ENCODE measurements at regions not wholly inside any gene's neighbourhood (a gene's known extent, or its start where the extent isn't known, plus 50 kb on each side); places are given as distances from the start of the nearest gene placed in this dataset.

- TF ChIP-seq, protein P1, sequence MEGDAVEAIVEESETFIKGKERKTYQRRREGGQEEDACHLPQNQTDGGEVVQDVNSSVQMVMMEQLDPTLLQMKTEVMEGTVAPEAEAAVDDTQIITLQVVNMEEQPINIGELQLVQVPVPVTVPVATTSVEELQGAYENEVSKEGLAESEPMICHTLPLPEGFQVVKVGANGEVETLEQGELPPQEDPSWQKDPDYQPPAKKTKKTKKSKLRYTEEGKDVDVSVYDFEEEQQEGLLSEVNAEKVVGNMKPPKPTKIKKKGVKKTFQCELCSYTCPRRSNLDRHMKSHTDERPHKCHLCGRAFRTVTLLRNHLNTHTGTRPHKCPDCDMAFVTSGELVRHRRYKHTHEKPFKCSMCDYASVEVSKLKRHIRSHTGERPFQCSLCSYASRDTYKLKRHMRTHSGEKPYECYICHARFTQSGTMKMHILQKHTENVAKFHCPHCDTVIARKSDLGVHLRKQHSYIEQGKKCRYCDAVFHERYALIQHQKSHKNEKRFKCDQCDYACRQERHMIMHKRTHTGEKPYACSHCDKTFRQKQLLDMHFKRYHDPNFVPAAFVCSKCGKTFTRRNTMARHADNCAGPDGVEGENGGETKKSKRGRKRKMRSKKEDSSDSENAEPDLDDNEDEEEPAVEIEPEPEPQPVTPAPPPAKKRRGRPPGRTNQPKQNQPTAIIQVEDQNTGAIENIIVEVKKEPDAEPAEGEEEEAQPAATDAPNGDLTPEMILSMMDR (conservative IDR thresholded peaks at IDR 0.05): no peak
- no peak for TF ChIP-seq ZFX (IDR thresholded peaks at IDR 0.05)
Measured at GRCh38 chr9:73714294-73714693, 562.6 kb downstream of the ANXA1 start.

All from C4-2B (cell line).